AG04450 (cell line): ENCODE measurements at regions not wholly inside any gene's neighbourhood (a gene's known extent, or its start where the extent isn't known, plus 50 kb on each side); places are given as distances from the start of the nearest gene placed in this dataset.

Experiments used
- CTCF ChIA-PET: fragments of 300-600, 350-600 bp; formaldehyde crosslinking; extraction: SDS; loops from one replicate; lab custom pipeline; 2022; ENCODE audit warnings: antibody characterized with exemption, inconsistent platforms; lab: Charles Lee
- POLR2A ChIA-PET: fragments of 350-600 bp; formaldehyde crosslinking; extraction: SDS; loops from one replicate; lab custom pipeline; 2021; ENCODE audit warnings: antibody characterized with exemption, inconsistent platforms; lab: Yijun Ruan, JAX
- DNase-seq: peaks from one replicate; pipeline ENCODE4 v3.0.0-alpha.2; 2011; ENCODE audit warnings: low read depth, low spot score
- H3K27ac ChIP-seq: one replicate; pipeline ENCODE4 v1.5.1; 2012; ENCODE audit warnings: low read depth, low read length, control low read depth
- H3K27me3 ChIP-seq: one replicate; pipeline ENCODE4 v1.6.0; 2012; ENCODE audit warnings: low read length; ENCODE audit not compliant: control insufficient read depth, insufficient read depth
- H3K4me3 ChIP-seq: 2 replicates; pipeline ENCODE4 v1.5.1; 2011; ENCODE audit warnings: mild to moderate bottlenecking, low read depth, low read length, control low read depth
- H3K9me3 ChIP-seq: 2 replicates; pipeline ENCODE4 v1.5.1; 2012; ENCODE audit warnings: low read length; ENCODE audit not compliant: control insufficient read depth, insufficient read depth
- TF ChIP-seq, protein P1 (sequence below): IDR thresholded peaks from 2 replicates; pipeline ENCODE4 v1.5.1; 2011; ENCODE audit warnings: low read depth, low read length, control low read depth, inconsistent platforms

DNA sequence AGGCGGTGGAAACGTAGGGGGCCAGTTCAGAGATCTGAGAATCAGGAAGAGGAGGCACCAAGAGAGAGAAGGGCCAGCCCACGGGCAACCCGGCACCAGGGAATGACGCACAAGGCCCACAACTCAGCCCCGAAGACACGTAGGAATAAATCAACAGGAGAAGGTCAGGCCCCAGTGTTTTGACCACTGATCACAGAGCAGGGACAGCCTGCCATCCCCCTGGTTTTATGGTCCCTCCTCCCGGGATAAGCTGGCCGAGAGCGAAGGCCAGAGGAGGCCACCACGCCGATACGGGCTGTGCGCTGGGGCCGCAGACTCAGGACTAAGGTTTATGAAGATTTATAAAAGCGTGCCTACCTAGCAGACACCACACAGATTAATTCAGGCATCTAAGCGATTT is 341.4 kb downstream of the ZNF516 start:
- H3K9me3 ChIP-seq, result peaks cover 27% of the 10 kb centered on the region
- TF ChIP-seq, protein P1, sequence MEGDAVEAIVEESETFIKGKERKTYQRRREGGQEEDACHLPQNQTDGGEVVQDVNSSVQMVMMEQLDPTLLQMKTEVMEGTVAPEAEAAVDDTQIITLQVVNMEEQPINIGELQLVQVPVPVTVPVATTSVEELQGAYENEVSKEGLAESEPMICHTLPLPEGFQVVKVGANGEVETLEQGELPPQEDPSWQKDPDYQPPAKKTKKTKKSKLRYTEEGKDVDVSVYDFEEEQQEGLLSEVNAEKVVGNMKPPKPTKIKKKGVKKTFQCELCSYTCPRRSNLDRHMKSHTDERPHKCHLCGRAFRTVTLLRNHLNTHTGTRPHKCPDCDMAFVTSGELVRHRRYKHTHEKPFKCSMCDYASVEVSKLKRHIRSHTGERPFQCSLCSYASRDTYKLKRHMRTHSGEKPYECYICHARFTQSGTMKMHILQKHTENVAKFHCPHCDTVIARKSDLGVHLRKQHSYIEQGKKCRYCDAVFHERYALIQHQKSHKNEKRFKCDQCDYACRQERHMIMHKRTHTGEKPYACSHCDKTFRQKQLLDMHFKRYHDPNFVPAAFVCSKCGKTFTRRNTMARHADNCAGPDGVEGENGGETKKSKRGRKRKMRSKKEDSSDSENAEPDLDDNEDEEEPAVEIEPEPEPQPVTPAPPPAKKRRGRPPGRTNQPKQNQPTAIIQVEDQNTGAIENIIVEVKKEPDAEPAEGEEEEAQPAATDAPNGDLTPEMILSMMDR, result no peak
- H3K27ac ChIP-seq, result no peak overlapping the region
- POLR2A ChIA-PET, result no interaction called here
- H3K27me3 ChIP-seq, result no peaks in the 10 kb centered on the region
- no peak overlapping the region for H3K4me3 ChIP-seq
- CTCF ChIA-PET, result no interaction called here
- DNase-seq, result no peak

DNA sequence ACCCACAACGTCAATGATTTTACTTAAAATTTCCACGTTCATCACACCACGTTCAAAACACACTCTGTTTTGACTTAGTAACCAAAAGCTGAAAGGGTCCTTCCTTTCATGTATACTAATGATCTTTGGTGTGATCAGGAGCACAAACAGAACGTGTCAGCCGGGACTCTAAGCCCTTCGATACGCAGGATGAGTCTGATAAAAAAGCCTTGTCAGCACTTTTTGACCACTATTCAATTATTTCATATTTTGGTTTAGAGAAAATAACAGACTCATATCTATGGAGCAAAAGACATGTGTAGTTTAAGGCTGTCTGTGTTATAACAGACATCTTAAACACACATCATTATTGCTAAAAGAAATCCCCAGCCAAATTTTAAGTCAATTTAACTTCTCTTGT is 345.3 kb downstream of the ZNF516 start:
- TF ChIP-seq, protein P1, result no peak
- DNase-seq, result no peak
- H3K27ac ChIP-seq, result no peak overlapping the region
- H3K9me3 ChIP-seq, result peaks cover 39% of the 10 kb centered on the region
- no peak overlapping the region for H3K4me3 ChIP-seq
- CTCF ChIA-PET, result no interaction called here
- no peaks in the 10 kb centered on the region for H3K27me3 ChIP-seq
- POLR2A ChIA-PET, result no interaction called here

DNA sequence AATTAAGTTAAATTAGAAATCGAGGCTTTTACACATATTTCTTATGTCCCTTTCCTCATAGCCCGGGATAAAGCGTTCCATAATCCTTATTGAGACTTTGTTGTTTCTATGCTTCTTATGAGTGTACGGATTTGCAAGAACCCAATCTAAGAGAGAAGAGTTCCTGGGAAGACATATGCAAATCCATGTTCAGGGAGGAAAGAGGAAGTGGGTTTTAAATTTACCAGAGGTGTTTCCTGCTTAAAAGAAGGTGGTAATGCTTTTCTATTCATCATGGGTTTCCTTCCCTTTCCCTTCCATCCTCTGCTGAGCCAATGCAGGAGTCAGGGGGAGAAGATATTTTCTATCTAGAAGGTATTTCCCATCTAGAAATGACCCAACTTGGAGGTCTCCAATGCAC is 345.8 kb downstream of the ZNF516 start:
- no peak overlapping the region for H3K4me3 ChIP-seq
- ChIA-PET POLR2A (no interaction called here), CTCF (no interaction called here)
- DNase-seq, result no peak
- peaks cover 41% of the 10 kb centered on the region for H3K9me3 ChIP-seq
- no peaks in the 10 kb centered on the region for H3K27me3 ChIP-seq
- H3K27ac ChIP-seq, result no peak overlapping the region
- TF ChIP-seq, protein P1, result no peak

DNA sequence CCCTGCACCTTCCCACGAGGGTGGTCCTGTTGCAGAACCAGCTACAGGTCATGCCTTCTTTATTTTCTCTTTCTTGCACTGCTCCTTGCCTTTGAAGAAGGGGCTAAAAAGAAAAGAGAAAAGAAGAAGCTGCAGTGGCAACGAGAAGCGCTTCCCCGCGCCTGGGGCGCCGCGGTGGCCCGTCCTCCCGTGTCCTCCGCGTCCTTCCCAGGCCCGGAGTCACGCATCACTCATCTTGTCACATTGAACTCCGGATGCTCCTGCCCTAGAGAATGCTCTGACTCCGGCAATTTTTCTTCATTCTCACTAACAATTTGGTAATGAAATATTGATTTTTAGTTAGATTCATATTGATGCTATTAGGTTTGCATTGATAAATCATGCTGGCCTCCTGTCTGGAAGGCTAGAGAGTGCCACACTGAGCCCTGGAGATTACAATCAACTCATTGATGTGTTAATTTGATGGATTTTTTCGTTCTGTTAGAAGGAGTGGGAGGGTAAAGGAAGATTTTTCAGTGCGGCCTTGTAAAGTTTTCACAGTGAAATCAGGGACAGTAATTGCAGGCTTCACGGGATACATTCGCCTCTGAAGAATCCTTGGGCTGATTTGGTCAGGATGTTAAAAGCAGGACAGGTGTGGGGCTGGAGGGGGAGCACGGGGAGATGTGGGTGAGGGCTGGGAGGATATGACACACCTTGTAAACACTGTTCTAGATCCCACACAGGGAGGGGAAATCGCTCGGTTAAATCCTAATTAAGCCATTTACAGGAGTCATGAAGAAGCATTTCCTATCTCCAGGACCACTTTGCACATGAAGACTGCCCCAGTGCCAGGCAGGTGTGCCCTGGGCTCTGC is 349.3 kb downstream of the ZNF516 start:
- POLR2A ChIA-PET, result no interaction called here
- no peaks in the 10 kb centered on the region for H3K27me3 ChIP-seq
- H3K4me3 ChIP-seq, result no peak overlapping the region
- TF ChIP-seq, protein P1, result no peak
- DNase-seq, result no peak
- CTCF ChIA-PET, result no interaction called here
- H3K27ac ChIP-seq, result no peak overlapping the region
- H3K9me3 ChIP-seq, result peaks cover 31% of the 10 kb centered on the region

DNA sequence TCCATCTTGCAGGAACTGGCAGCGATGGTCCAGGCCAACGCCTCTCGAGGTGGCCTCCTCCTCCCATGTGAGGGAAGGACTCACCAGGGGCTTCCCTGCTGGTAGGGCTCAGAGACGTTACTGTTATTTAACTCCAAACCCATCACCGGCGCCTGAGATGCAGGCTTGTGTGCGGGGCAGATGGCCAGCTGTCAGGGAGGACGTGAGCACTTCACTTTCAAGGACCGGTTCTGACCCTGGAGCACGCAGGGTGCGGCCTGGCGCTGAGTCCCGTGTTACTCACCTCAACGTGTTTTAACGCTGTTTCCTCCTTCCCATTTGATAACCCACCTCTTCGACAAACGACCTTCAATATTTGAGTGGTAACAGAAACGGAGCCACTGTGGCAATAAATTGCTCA is 350.2 kb downstream of the ZNF516 start:
- no peak for DNase-seq
- CTCF ChIA-PET, result no interaction called here
- Histone ChIP-seq H3K27ac (no peak overlapping the region), H3K4me3 (no peak overlapping the region), H3K9me3 (peaks cover 33% of the 10 kb centered on the region), H3K27me3 (no peaks in the 10 kb centered on the region)
- POLR2A ChIA-PET, result no interaction called here
- TF ChIP-seq, protein P1, result no peak
